IPS-18a (cell line): ENCODE measurements at regions not wholly inside any gene's neighbourhood (a gene's known extent, or its start where the extent isn't known, plus 50 kb on each side); places are given as distances from the start of the nearest gene placed in this dataset.

Source experiments
- H3K27ac ChIP-seq: one replicate; pipeline ENCODE4 v1.5.1; 2013; ENCODE audit warnings: low read length
- H3K27me3 ChIP-seq: one replicate; pipeline ENCODE4 v1.6.1; 2013; ENCODE audit warnings: mild to moderate bottlenecking, low read length; ENCODE audit not compliant: control insufficient read depth, insufficient read depth
- H3K36me3 ChIP-seq: one replicate; pipeline ENCODE4 v1.6.1; 2013; ENCODE audit warnings: low read depth, low read length; ENCODE audit not compliant: control insufficient read depth
- H3K4me1 ChIP-seq: one replicate; pipeline ENCODE4 v1.6.1; 2013; ENCODE audit warnings: low read depth, low read length; ENCODE audit not compliant: control insufficient read depth
- H3K4me3 ChIP-seq: one replicate; pipeline ENCODE4 v1.5.1; 2013; ENCODE audit warnings: low read length
- H3K9ac ChIP-seq: one replicate; pipeline ENCODE4 v1.6.1; 2013; ENCODE audit warnings: mild to moderate bottlenecking, low read length, moderate library complexity
- H3K9me3 ChIP-seq: one replicate; pipeline ENCODE4 v1.6.1; 2013; ENCODE audit warnings: low read depth, low read length; ENCODE audit not compliant: control insufficient read depth

DNA sequence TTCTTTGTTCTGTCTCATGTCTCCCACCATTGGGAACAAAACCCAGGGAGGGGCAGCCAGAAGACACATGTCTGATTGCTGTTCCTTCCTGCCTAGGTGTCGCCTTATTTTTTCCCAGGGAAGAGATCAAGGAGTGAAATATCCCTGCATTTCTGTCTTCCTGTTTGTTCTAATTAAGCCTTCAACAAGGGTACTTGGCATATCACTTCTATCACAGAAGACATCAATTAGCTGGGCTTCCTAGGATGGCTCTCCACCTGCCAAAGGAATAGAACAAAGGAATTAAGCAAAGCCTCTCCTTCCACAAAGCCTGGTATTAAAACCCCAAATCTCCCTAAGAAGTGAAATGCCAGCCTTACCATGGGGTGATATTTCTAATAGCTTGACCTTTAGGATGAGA is 299.5 kb upstream of the CD180 start:
- H3K9ac ChIP-seq = no peak overlapping the region
- no peak overlapping the region for H3K27ac ChIP-seq
- peaks cover 10% of the 10 kb centered on the region for H3K9me3 ChIP-seq
- no peaks in the 10 kb centered on the region for H3K36me3 ChIP-seq
- H3K4me1 ChIP-seq = no peaks in the 10 kb centered on the region
- no peaks in the 10 kb centered on the region for H3K27me3 ChIP-seq
- no peak overlapping the region for H3K4me3 ChIP-seq

- H3K27me3 ChIP-seq = no peaks in the 10 kb centered on the region
- no peak overlapping the region for H3K27ac ChIP-seq
- no peak overlapping the region for H3K9ac ChIP-seq
- H3K4me1 ChIP-seq = no peaks in the 10 kb centered on the region
- H3K9me3 ChIP-seq = peaks cover 7% of the 10 kb centered on the region
- no peak overlapping the region for H3K4me3 ChIP-seq
- H3K36me3 ChIP-seq = no peaks in the 10 kb centered on the region
Measured at GRCh38 chr5:67495072-67495471, 298.5 kb upstream of the CD180 start.

DNA sequence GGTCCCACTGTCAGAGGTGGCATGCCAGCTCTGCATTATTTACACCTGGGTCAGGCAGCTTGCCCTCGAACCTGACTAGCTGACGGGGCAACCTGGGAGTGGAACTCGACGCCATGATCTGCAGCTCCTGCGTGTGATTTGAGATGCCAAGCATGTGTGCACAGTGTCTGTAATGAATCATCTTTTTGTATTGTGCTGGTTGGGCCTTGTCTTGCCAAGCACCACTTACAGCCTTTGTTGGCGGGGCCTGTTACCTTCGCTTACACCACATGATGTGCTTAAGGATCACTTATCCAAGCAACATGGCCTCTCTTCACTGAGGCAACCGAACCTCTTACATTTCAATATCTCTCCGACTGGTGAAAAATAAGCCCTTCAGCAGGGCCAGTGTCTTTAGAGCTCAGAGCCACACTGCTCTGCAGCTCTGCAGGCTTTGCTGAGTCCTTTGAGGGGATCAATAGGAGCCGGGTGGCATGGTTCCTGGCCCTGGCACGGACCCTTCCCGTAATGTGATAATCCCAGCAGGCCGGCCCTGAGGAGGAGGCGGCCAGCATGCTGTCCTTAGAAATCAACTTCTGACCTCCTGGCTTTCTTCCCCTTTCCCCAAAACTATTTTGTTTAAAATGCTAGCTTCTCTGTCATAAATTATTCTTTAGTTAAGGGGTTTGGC is 297.7 kb upstream of the CD180 start:
- H3K9me3 ChIP-seq = no peaks in the 10 kb centered on the region

DNA sequence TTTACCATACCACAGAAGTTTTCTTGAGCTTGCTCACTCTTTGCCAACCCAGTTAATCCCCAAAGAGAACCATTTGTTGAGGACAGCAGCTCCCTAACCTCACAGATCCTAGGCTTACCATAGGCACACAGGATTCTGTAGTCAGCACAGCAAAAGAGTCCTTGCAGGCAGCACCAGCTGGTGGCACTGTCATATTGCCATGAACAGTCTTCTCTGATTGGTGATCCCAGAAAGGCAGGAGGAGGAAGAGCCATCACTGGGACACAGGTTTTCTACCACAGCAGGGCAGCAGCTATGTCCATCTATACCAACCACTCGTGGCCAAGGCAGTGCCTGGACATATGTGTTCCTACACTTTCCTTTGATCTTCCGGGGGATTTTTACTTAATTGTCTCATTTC is 297.1 kb upstream of the CD180 start:
- no peak overlapping the region for H3K27ac ChIP-seq
- H3K9ac ChIP-seq = no peak overlapping the region
- no peaks in the 10 kb centered on the region for H3K36me3 ChIP-seq
- H3K27me3 ChIP-seq = no peaks in the 10 kb centered on the region
- no peaks in the 10 kb centered on the region for H3K4me1 ChIP-seq
- H3K9me3 ChIP-seq = no peaks in the 10 kb centered on the region
- no peak overlapping the region for H3K4me3 ChIP-seq

More for the DNA sequence above, 297.7 kb upstream of the CD180 start:
- no peak overlapping the region for H3K9ac ChIP-seq
- no peak overlapping the region for H3K4me3 ChIP-seq
- no peaks in the 10 kb centered on the region for H3K4me1 ChIP-seq
- no peaks in the 10 kb centered on the region for H3K27me3 ChIP-seq
- no peak overlapping the region for H3K27ac ChIP-seq
- H3K36me3 ChIP-seq = no peaks in the 10 kb centered on the region

- H3K27me3 ChIP-seq = no peaks in the 10 kb centered on the region
- H3K9me3 ChIP-seq = no peaks in the 10 kb centered on the region
- H3K36me3 ChIP-seq = no peaks in the 10 kb centered on the region
- no peaks in the 10 kb centered on the region for H3K4me1 ChIP-seq
- H3K27ac ChIP-seq = no peak overlapping the region
- no peak overlapping the region for H3K4me3 ChIP-seq
- no peak overlapping the region for H3K9ac ChIP-seq
Measured at GRCh38 chr5:67490543-67491321, 294.1 kb upstream of the CD180 start.

DNA sequence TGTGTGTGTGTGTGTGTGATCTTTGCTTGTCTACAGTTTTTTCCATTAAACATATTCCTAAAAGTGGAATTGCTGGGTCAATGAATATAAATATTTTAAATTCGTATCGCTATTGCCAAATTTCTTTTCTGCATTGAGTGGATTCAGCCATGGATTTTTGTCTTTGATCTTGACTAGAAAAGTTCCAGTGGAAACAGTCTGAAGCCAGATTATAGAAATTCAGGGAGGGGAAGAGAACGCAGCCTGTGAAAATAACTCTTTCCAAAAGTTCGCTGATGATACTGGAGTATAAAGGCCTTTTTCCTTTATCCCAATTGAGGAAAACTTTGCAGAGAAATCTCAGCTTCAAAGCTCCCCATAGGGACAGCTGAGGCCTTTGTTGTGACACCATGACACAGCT is 292.3 kb upstream of the CD180 start:
- Histone ChIP-seq H3K4me3 (no peak overlapping the region), H3K9ac (no peak overlapping the region), H3K4me1 (no peaks in the 10 kb centered on the region), H3K27me3 (no peaks in the 10 kb centered on the region), H3K9me3 (no peaks in the 10 kb centered on the region), H3K27ac (no peak overlapping the region), H3K36me3 (no peaks in the 10 kb centered on the region)

GRCh38 chr5:67487862-67488261 is 291.3 kb upstream of the CD180 start:
- no peaks in the 10 kb centered on the region for H3K27me3 ChIP-seq
- no peak overlapping the region for H3K9ac ChIP-seq
- H3K4me1 ChIP-seq = no peaks in the 10 kb centered on the region
- H3K4me3 ChIP-seq = no peak overlapping the region
- H3K9me3 ChIP-seq = no peaks in the 10 kb centered on the region
- H3K36me3 ChIP-seq = no peaks in the 10 kb centered on the region
- no peak overlapping the region for H3K27ac ChIP-seq

- Histone ChIP-seq H3K36me3 (no peaks in the 10 kb centered on the region), H3K4me3 (no peak overlapping the region), H3K27me3 (no peaks in the 10 kb centered on the region), H3K9me3 (no peaks in the 10 kb centered on the region), H3K9ac (no peak overlapping the region), H3K27ac (no peak overlapping the region), H3K4me1 (no peaks in the 10 kb centered on the region)
Measured at GRCh38 chr5:67483453-67484030, 286.9 kb upstream of the CD180 start.

GRCh38 chr5:67481362-67481761 is 284.8 kb upstream of the CD180 start:
- no peaks in the 10 kb centered on the region for H3K27me3 ChIP-seq
- H3K4me1 ChIP-seq = no peaks in the 10 kb centered on the region
- H3K9me3 ChIP-seq = no peaks in the 10 kb centered on the region
- H3K4me3 ChIP-seq = no peak overlapping the region
- no peak overlapping the region for H3K27ac ChIP-seq
- no peaks in the 10 kb centered on the region for H3K36me3 ChIP-seq
- H3K9ac ChIP-seq = no peak overlapping the region

- Histone ChIP-seq H3K27ac (no peak overlapping the region), H3K36me3 (no peaks in the 10 kb centered on the region), H3K4me3 (no peak overlapping the region), H3K4me1 (no peaks in the 10 kb centered on the region), H3K27me3 (no peaks in the 10 kb centered on the region), H3K9ac (no peak overlapping the region), H3K9me3 (no peaks in the 10 kb centered on the region)
Measured at GRCh38 chr5:67478337-67478736, 281.7 kb upstream of the CD180 start.

- Histone ChIP-seq H3K9me3 (no peaks in the 10 kb centered on the region), H3K4me3 (no peak overlapping the region), H3K4me1 (no peaks in the 10 kb centered on the region), H3K36me3 (no peaks in the 10 kb centered on the region), H3K9ac (no peak overlapping the region), H3K27me3 (no peaks in the 10 kb centered on the region), H3K27ac (no peak overlapping the region)
Measured at GRCh38 chr5:67476995-67477394, 280.4 kb upstream of the CD180 start.

DNA sequence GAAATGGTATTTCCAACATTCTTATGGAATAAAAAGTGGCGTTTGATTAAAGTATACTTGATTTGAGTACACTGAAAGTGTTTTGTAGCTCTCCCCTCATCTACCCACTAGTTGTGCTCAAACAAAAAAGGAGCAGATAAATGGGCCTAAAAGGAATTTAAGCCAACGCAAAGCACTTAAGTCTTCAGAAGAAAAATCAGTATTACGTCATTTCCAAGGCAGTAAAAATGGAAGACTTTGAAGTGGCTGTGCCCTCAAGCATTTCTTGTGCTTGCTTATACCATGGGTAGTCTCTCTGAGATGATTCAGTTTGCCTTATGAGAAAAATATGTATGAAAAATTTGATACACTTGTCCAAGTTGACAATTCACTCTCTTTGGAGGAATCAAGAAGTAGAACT is 279.9 kb upstream of the CD180 start:
- H3K4me3 ChIP-seq = no peak overlapping the region
- no peak overlapping the region for H3K9ac ChIP-seq
- no peaks in the 10 kb centered on the region for H3K4me1 ChIP-seq
- no peaks in the 10 kb centered on the region for H3K27me3 ChIP-seq
- H3K9me3 ChIP-seq = no peaks in the 10 kb centered on the region
- no peaks in the 10 kb centered on the region for H3K36me3 ChIP-seq
- no peak overlapping the region for H3K27ac ChIP-seq
